ENCODE measurements at regions not wholly inside any gene's neighbourhood (a gene's known extent, or its start where the extent isn't known, plus 50 kb on each side); places are given as distances from the start of the nearest gene placed in this dataset.

DNA sequence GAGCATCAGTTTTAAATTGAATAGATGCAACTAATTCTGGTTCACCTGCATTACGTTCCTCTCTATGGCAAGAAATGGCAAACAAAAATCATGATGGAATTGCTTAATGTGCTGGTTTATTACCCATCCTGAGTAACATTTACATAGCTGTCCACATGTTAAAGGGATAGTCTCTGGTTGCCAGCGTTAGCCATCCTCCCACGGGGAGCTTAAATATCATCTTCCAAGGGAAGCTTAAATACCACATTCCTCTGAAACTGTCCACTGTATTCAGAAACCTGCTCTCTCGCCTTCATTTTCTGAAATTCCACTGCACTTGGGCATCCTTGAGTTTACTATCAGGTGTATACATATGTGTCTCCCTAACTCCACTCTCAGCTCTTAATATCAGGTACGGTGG, 586.6 kb downstream of the TLL1 start:
- DNase-seq (ENCODE audit: low read depth), result no peak
- Histone ChIP-seq H3K4me3 (ENCODE audit: low read depth, low read length) (no peak overlapping the region), H3K27me3 (ENCODE audit: control insufficient read depth, insufficient read depth, low read length) (no peaks in the 10 kb centered on the region), H3K36me3 (ENCODE audit: control insufficient read depth, insufficient read depth, low read length) (no peaks in the 10 kb centered on the region)
- FAIRE-seq, result no peak
- TF ChIP-seq, protein P1, sequence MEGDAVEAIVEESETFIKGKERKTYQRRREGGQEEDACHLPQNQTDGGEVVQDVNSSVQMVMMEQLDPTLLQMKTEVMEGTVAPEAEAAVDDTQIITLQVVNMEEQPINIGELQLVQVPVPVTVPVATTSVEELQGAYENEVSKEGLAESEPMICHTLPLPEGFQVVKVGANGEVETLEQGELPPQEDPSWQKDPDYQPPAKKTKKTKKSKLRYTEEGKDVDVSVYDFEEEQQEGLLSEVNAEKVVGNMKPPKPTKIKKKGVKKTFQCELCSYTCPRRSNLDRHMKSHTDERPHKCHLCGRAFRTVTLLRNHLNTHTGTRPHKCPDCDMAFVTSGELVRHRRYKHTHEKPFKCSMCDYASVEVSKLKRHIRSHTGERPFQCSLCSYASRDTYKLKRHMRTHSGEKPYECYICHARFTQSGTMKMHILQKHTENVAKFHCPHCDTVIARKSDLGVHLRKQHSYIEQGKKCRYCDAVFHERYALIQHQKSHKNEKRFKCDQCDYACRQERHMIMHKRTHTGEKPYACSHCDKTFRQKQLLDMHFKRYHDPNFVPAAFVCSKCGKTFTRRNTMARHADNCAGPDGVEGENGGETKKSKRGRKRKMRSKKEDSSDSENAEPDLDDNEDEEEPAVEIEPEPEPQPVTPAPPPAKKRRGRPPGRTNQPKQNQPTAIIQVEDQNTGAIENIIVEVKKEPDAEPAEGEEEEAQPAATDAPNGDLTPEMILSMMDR (IDR thresholded peaks at IDR 0.05; ENCODE audit: insufficient read depth, low read length, severe bottlenecking), result no peak

DNA sequence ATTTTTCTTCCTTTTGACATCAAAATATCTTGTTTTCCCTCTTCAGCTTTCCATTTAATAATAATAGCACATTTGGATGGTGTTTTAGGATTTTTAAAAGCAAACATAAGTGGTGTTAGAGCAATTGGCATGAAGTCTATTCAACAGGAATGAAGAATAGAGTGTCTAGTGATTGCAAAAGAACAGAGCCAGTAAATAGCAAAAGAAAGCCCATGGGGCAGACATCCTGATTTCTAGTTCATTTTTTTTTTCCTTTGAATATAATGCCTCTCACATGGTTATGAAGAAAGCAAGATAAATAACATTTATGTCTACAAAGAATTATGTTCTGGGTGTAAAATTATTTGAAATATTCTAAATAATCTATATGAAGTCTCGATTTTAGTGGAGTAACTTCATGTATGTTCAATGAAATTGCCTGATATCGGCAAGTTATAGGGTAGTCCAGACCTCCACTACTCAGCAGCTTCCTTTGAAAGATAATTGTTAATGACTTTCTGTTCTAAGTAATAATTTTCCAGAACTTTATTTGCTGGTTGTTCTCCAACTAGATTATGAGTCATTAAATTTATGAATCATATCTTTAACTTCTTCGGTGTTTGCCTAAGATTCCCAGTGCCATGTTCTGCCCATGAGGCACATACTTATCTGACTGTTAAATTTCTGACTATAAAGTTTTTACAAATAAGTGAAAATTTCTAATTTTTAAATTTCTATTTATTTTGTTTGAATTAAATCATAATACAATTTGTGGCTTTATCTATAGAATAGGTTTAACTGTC, 587.9 kb downstream of the TLL1 start:
- DNase-seq (ENCODE audit: low read depth) (peak; percentile 71), FAIRE-seq (no peak)
- H3K36me3 ChIP-seq (ENCODE audit: control insufficient read depth, insufficient read depth, low read length), result no peaks in the 10 kb centered on the region
- H3K4me3 ChIP-seq (ENCODE audit: low read depth, low read length), result no peak overlapping the region
- no peaks in the 10 kb centered on the region for H3K27me3 ChIP-seq (ENCODE audit: control insufficient read depth, insufficient read depth, low read length)
- TF ChIP-seq, protein P1 (IDR thresholded peaks at IDR 0.05; ENCODE audit: insufficient read depth, low read length, severe bottlenecking), result no peak

- FAIRE-seq, result no peak
Measured at GRCh38 chr4:166481055-166481454, 608.0 kb downstream of the TLL1 start.

GRCh38 chr4:166481739-166482138, 608.7 kb downstream of the TLL1 start:
- DNase-seq (ENCODE audit: low read depth), result peak; percentile 21
- TF ChIP-seq, protein P1 (IDR thresholded peaks at IDR 0.05; ENCODE audit: insufficient read depth, low read length, severe bottlenecking), result no peak
- Histone ChIP-seq H3K27me3 (ENCODE audit: control insufficient read depth, insufficient read depth, low read length) (no peaks in the 10 kb centered on the region), H3K36me3 (ENCODE audit: control insufficient read depth, insufficient read depth, low read length) (no peaks in the 10 kb centered on the region), H3K4me3 (ENCODE audit: low read depth, low read length) (no peak overlapping the region)
- no peak for FAIRE-seq

More at GRCh38 chr4:166481055-166481454, 608.0 kb downstream of the TLL1 start:
- no peaks in the 10 kb centered on the region for H3K36me3 ChIP-seq (ENCODE audit: control insufficient read depth, insufficient read depth, low read length)
- TF ChIP-seq, protein P1 (IDR thresholded peaks at IDR 0.05; ENCODE audit: insufficient read depth, low read length, severe bottlenecking), result no peak
- no peaks in the 10 kb centered on the region for H3K27me3 ChIP-seq (ENCODE audit: control insufficient read depth, insufficient read depth, low read length)
- DNase-seq (ENCODE audit: low read depth), result no peak
- no peak overlapping the region for H3K4me3 ChIP-seq (ENCODE audit: low read depth, low read length)

- Histone ChIP-seq H3K27me3 (ENCODE audit: control insufficient read depth, insufficient read depth, low read length) (no peaks in the 10 kb centered on the region), H3K36me3 (ENCODE audit: control insufficient read depth, insufficient read depth, low read length) (no peaks in the 10 kb centered on the region), H3K4me3 (ENCODE audit: low read depth, low read length) (no peak overlapping the region)
- TF ChIP-seq, protein P1 (IDR thresholded peaks at IDR 0.05; ENCODE audit: insufficient read depth, low read length, severe bottlenecking), result no peak
- no peak for FAIRE-seq
- DNase-seq (ENCODE audit: low read depth), result no peak
Measured at GRCh38 chr4:166482758-166483157, 609.7 kb downstream of the TLL1 start.

DNA sequence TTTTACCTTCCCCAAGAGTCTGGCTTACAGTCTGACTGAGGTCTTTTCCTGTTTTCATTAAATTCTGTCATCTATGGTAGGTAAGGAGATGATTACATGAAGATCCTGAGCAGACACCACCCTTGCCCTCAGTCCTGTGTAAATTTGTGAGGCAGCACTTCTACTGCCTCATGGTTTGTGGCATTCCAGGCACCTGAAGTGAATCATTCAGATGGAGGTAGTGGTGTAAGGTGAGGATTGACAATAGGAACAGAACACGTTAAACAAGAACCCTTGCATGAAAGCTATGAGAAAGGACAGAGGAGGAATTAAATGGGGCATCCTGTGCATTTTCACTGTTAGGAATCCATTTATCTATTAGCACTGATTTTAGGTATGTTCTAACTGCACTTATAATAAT, 618.6 kb downstream of the TLL1 start:
- H3K27me3 ChIP-seq (ENCODE audit: control insufficient read depth, insufficient read depth, low read length), result no peaks in the 10 kb centered on the region
- TF ChIP-seq, protein P1 (IDR thresholded peaks at IDR 0.05; ENCODE audit: insufficient read depth, low read length, severe bottlenecking), result no peak
- no peaks in the 10 kb centered on the region for H3K36me3 ChIP-seq (ENCODE audit: control insufficient read depth, insufficient read depth, low read length)
- FAIRE-seq, result no peak
- no peak for DNase-seq (ENCODE audit: low read depth)
- H3K4me3 ChIP-seq (ENCODE audit: low read depth, low read length), result no peak overlapping the region
